AG04449 (cell line): ENCODE measurements at regions not wholly inside any gene's neighbourhood (a gene's known extent, or its start where the extent isn't known, plus 50 kb on each side); places are given as distances from the start of the nearest gene placed in this dataset.

Source experiments
- CTCF ChIA-PET: fragments of 350-600 bp; formaldehyde crosslinking; extraction: SDS; loops from one replicate; lab custom pipeline; 2021; ENCODE audit warnings: antibody characterized with exemption; lab: Yijun Ruan, JAX
- POLR2A ChIA-PET: fragments of 400-600, 350-600 bp; formaldehyde crosslinking; extraction: SDS; loops from one replicate; lab custom pipeline; 2020; ENCODE audit warnings: antibody characterized with exemption, inconsistent platforms; lab: Yijun Ruan, JAX
- DNase-seq: peaks from one replicate; pipeline ENCODE4 v3.0.0-alpha.2; 2010; ENCODE audit warnings: low read depth, low spot score
- H3K4me3 ChIP-seq: 2 replicates; pipeline ENCODE4 v1.5.1; 2011; ENCODE audit warnings: low read depth, mild to moderate bottlenecking, control low read depth, low read length
- CTCF ChIP-seq: IDR thresholded peaks from one replicate; pipeline ENCODE4 v1.5.1; 2011; ENCODE audit warnings: mild to moderate bottlenecking, moderate library complexity, low read length, control low read depth, inconsistent platforms; ENCODE audit not compliant: insufficient read depth; ENCODE audit errors: missing control alignments

GRCh38 chr18:78735131-78736014, 244.2 kb upstream of the SALL3 start:
- no peak for DNase-seq
- POLR2A ChIA-PET: no interaction called here
- no peak for TF ChIP-seq CTCF
- no peak overlapping the region for H3K4me3 ChIP-seq
- CTCF ChIA-PET: no interaction called here

- no peak overlapping the region for H3K4me3 ChIP-seq
- CTCF ChIA-PET: no interaction called here
- DNase-seq: no peak
- POLR2A ChIA-PET: no interaction called here
- TF ChIP-seq CTCF: no peak
These were observed 243.5 kb upstream of the SALL3 start for GRCh38 chr18:78736015-78736690.

GRCh38 chr18:78737006-78737915, 242.4 kb upstream of the SALL3 start:
- CTCF ChIA-PET: no interaction called here
- H3K4me3 ChIP-seq: no peak overlapping the region
- TF ChIP-seq CTCF: no peak
- POLR2A ChIA-PET: no interaction called here
- no peak for DNase-seq

- CTCF ChIA-PET: no interaction called here
- POLR2A ChIA-PET: no interaction called here
- H3K4me3 ChIP-seq: no peak overlapping the region
- no peak for TF ChIP-seq CTCF
- no peak for DNase-seq
These were observed 241.4 kb upstream of the SALL3 start for GRCh38 chr18:78738076-78738690.

GRCh38 chr18:78739115-78739514, 240.5 kb upstream of the SALL3 start:
- DNase-seq: no peak
- no peak for TF ChIP-seq CTCF
- ChIA-PET CTCF (no interaction called here), POLR2A (no interaction called here)
- no peak overlapping the region for H3K4me3 ChIP-seq
